GM13976 (cell line): ENCODE measurements at regions not wholly inside any gene's neighbourhood (a gene's known extent, or its start where the extent isn't known, plus 50 kb on each side); places are given as distances from the start of the nearest gene placed in this dataset.

Source experiments
- DNase-seq: peaks from one replicate; pipeline ENCODE4 v3.0.0; 2012; ENCODE audit warnings: low spot score
- CTCF ChIP-seq: IDR thresholded peaks from 2 replicates; pipeline ENCODE4 v1.5.1; 2012; ENCODE audit warnings: borderline replicate concordance, mild to moderate bottlenecking; ENCODE audit not compliant: insufficient read depth; ENCODE audit errors: extremely low read depth, missing control alignments, control extremely low read depth
- in situ Hi-C: fragments of 300-500 bp; cut with MboI; formaldehyde crosslinking; loops from one replicate; pipeline ENCODE4 v1.12.0; 2022; ENCODE audit warnings: low sequenced_read_pairs, mixed read lengths, inconsistent platforms; ENCODE audit not compliant: unreplicated experiment

GRCh38 chr13:40149611-40150274, 494.3 kb downstream of the COG6 start:
- DNase-seq: no peak
- in situ Hi-C loops: no loop called here

DNA sequence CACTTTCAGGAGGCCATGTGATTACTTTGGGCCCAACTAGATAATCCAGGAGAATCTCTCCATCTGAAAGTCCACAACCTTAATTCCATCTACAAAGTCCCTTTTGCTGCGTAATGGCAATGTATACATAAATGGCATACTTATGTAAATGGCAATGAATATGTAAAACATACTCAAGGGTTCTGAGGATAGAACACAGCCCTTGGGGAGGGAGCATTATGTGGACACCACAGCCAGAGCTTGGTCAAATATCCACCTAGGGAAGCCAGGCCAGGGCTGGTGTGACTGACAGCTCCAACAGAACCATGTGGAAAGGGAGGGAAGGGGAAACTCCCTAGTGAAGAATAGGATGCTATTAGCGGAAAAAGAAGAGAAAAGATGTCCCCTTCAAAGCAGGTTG, 496.2 kb downstream of the COG6 start:
- in situ Hi-C loops: no loop called here
- DNase-seq: no peak
- no peak for TF ChIP-seq CTCF

More at GRCh38 chr13:40149611-40150274, 494.3 kb downstream of the COG6 start:
- no peak for TF ChIP-seq CTCF

DNA sequence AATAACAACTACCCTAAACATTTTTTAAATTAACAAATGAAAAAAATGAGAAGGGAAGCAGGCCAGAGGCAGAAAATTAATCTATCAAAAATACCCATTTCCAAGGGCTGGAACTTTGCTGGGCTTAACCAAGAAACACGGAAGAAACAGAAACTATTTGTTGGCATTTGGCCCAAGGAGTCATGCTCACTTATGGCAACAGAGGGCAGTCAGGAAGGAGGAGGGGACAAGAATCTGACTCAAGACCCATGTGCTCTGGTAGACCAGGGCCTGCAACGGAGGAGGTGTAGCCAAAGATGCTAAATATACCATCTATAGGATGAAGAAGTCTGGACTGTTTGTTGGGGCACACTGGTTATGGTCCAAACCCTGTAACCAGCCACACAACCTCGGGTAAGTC, 496.7 kb downstream of the COG6 start:
- no peak for TF ChIP-seq CTCF
- DNase-seq: no peak
- in situ Hi-C loops: no loop called here

DNA sequence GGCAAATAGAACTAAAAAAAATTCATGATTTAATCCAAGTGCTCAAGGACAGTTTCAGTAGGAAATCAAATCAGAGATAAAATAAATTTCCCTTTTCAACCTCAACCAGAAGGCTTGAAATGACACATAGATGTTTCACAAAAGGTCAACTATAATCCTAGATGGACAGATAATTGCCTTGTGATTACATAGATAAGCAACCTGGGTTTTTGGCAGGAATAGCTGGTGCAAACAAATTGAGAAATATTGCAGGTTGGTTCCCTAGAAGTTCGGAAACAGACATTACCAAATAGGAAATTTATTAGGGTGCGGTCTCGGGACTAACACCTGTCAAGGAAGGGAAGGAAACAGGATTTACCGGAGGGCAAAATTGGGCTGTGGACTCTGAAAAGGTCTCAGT, 497.5 kb downstream of the COG6 start:
- DNase-seq: no peak
- TF ChIP-seq CTCF: no peak
- in situ Hi-C loops: no loop called here

DNA sequence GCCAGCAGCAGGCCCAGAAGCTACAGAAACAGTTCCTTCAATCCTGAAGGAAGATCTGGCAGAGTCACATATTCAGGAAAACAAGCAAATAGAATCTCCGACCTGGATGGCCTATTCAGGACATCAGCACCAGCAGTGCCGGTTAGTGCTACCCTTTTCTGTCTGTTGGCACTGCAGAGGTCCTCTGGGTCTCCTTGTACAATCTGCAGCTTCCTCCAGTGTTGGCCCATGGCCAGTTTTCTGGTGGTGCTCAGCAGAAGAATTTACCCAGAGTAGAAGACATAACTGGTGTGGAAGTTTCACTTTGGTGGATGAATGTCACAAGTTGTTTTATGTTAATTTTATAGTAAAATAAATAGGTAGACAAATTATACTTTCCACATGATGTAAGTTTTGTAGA, 498.1 kb downstream of the COG6 start:
- no peak for DNase-seq
- no peak for TF ChIP-seq CTCF
- in situ Hi-C loops: no loop called here

- TF ChIP-seq CTCF: no peak
- no peak for DNase-seq
- in situ Hi-C loops: no loop called here
Observed at GRCh38 chr13:40155201-40155600, 499.7 kb downstream of the COG6 start.
